Loucy (cell line): ENCODE measurements at regions not wholly inside any gene's neighbourhood (a gene's known extent, or its start where the extent isn't known, plus 50 kb on each side); places are given as distances from the start of the nearest gene placed in this dataset.
A peak's percentile ranks its signal among the peaks of the same experiment; 100 is the strongest.

Source experiments
- H2AFZ ChIP-seq: fragments of 200-600 bp; sonication (generic); 2 replicates; pipeline ENCODE4 v1.6.0; 2016; ENCODE audit warnings: antibody characterized with exemption, mild to moderate bottlenecking, low read length, moderate library complexity
- H3F3A ChIP-seq: fragments of 200-600 bp; 2 replicates; pipeline ENCODE4 v1.6.0; 2016; ENCODE audit warnings: antibody characterized with exemption, low read depth, mild to moderate bottlenecking
- H3K27me3 ChIP-seq: fragments of 200-600 bp; sonication (generic); 2 replicates; pipeline ENCODE4 v1.6.1; 2014; ENCODE audit warnings: low read length, mild to moderate bottlenecking; ENCODE audit not compliant: insufficient read depth, poor library complexity, severe bottlenecking
- H3K36me3 ChIP-seq: fragments of 200-600 bp; sonication (generic); 2 replicates; pipeline ENCODE4 v1.6.1; 2016; ENCODE audit warnings: low read length; ENCODE audit not compliant: insufficient read depth
- H3K4me1 ChIP-seq: fragments of 200-600 bp; sonication (generic); 2 replicates; pipeline ENCODE4 v1.5.1; 2014; ENCODE audit warnings: low read length, mild to moderate bottlenecking; ENCODE audit not compliant: insufficient read depth, poor library complexity, severe bottlenecking
- H3K4me2 ChIP-seq: fragments of 200-600 bp; sonication (generic); 2 replicates; pipeline ENCODE4 v1.6.0; 2014; ENCODE audit warnings: antibody characterized with exemption, low read length, low read depth, mild to moderate bottlenecking; ENCODE audit not compliant: poor library complexity, severe bottlenecking
- H3K4me3 ChIP-seq: fragments of 200-600 bp; sonication (generic); 2 replicates; pipeline ENCODE4 v1.5.1; 2014; ENCODE audit warnings: low read length, mild to moderate bottlenecking, mixed read lengths; ENCODE audit not compliant: poor library complexity, severe bottlenecking
- H3K79me2 ChIP-seq: fragments of 200-600 bp; sonication (generic); 2 replicates; pipeline ENCODE4 v1.6.1; 2014; ENCODE audit warnings: low read length; ENCODE audit not compliant: insufficient read depth
- H3K9ac ChIP-seq: fragments of 200-600 bp; sonication (generic); 2 replicates; pipeline ENCODE4 v1.6.0; 2014; ENCODE audit warnings: mild to moderate bottlenecking, low read depth, low read length, moderate library complexity; ENCODE audit not compliant: poor library complexity, severe bottlenecking
- H3K9me2 ChIP-seq: fragments of 200-600 bp; sonication (generic); replicated peaks from 2 replicates; pipeline ENCODE4 v1.6.1; 2016; ENCODE audit warnings: low read depth, low read length, mixed read lengths
- H3K9me3 ChIP-seq: fragments of 200-600 bp; sonication (generic); 2 replicates; pipeline ENCODE4 v1.6.1; 2014; ENCODE audit warnings: mild to moderate bottlenecking, antibody characterized with exemption, low read length, low read depth; ENCODE audit not compliant: insufficient read depth
- H4K20me1 ChIP-seq: fragments of 200-600 bp; sonication (generic); 2 replicates; pipeline ENCODE4 v1.6.0; 2014; ENCODE audit warnings: antibody characterized with exemption, low read length, mild to moderate bottlenecking; ENCODE audit not compliant: insufficient read depth, poor library complexity, severe bottlenecking
- EZH2phosphoT487 ChIP-seq: fragments of 200-600 bp; IDR thresholded peaks from 2 replicates; pipeline ENCODE4 v1.6.1; 2018; ENCODE audit warnings: antibody characterized with exemption, mild to moderate bottlenecking, moderate library complexity, borderline replicate concordance
- TF ChIP-seq, protein P1 (sequence below): fragments of 200-600 bp; sonication (generic); conservative IDR thresholded peaks from 2 replicates; pipeline ENCODE4 v1.5.1; 2014; ENCODE audit warnings: mild to moderate bottlenecking, antibody characterized with exemption, low read length

DNA sequence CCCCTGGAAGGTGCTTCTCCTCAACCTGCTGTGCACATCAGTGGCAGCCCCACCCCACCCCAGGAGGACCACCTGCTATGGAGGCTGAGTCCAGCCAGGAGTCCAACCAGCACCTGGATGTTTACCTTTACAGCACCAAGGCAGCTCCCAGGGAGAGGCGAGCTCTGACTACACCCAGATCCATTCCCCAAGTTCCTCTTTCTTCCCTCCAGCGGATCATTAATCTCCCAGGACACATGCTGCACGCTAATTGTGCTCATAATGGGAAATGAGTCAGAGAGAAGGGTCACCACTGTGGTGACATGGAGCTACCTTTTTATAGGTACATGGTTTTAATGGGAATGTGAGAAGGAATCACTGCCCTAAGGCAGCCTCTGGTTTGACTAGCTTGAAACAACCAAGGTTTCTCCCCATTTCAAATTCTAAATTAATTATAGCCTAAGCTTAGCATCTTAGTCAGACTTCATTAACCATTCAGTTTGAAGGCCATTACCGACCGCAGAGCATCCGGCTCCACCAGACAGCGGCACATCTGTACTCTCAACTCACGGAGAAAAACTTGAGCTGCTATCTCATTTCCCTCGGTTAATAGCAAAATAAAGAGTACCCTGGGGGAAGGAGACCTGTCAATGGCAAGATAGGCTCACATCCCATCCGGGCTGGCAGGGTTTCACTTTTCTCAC lies 173.1 kb upstream of the GALNT2 start:
- peaks cover 23% of the 10 kb centered on the region for H3K4me1 ChIP-seq
- peak overlapping the region; percentile 64 for H3K4me2 ChIP-seq
- no peaks in the 10 kb centered on the region for H4K20me1 ChIP-seq
- H3K36me3 ChIP-seq, result no peaks in the 10 kb centered on the region
- no peaks in the 10 kb centered on the region for H3F3A ChIP-seq
- H3K9me2 ChIP-seq, result no peaks in the 10 kb centered on the region
- H2AFZ ChIP-seq, result no peak overlapping the region
- peak overlapping the region; percentile 53 for H3K9ac ChIP-seq
- H3K4me3 ChIP-seq, result peak overlapping the region; percentile 66
- no peaks in the 10 kb centered on the region for H3K27me3 ChIP-seq
- H3K79me2 ChIP-seq, result no peaks in the 10 kb centered on the region
- TF ChIP-seq, protein P1, sequence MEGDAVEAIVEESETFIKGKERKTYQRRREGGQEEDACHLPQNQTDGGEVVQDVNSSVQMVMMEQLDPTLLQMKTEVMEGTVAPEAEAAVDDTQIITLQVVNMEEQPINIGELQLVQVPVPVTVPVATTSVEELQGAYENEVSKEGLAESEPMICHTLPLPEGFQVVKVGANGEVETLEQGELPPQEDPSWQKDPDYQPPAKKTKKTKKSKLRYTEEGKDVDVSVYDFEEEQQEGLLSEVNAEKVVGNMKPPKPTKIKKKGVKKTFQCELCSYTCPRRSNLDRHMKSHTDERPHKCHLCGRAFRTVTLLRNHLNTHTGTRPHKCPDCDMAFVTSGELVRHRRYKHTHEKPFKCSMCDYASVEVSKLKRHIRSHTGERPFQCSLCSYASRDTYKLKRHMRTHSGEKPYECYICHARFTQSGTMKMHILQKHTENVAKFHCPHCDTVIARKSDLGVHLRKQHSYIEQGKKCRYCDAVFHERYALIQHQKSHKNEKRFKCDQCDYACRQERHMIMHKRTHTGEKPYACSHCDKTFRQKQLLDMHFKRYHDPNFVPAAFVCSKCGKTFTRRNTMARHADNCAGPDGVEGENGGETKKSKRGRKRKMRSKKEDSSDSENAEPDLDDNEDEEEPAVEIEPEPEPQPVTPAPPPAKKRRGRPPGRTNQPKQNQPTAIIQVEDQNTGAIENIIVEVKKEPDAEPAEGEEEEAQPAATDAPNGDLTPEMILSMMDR, result no peak
- TF ChIP-seq EZH2phosphoT487, result no peak
- no peaks in the 10 kb centered on the region for H3K9me3 ChIP-seq

DNA sequence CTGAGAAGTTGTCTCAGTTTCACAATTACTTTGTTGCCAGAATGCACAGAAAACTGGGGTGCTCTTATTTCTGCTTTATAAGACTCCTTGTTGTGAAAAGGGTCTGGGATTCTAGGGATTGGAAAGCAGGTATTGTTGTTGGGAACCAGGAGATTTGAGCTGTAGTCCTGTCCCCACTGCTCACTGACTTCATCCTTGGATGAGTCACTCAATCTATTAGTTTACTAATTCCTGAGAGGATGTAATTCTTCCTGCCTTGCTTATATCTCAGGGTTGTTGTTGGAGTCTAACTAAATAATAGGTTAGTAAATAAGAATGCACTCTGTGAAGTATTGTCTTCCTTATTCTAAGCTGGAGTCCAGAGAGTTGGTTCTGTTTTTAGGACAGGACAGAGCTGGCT lies 172.5 kb upstream of the GALNT2 start:
- Histone ChIP-seq H3K27me3 (no peaks in the 10 kb centered on the region), H3K9ac (peak overlapping the region; percentile 53), H3K4me1 (peaks cover 23% of the 10 kb centered on the region), H3K79me2 (no peaks in the 10 kb centered on the region), H3K36me3 (no peaks in the 10 kb centered on the region), H3K9me2 (no peaks in the 10 kb centered on the region), H2AFZ (no peak overlapping the region), H3K4me2 (peak overlapping the region; percentile 64), H3F3A (no peaks in the 10 kb centered on the region), H4K20me1 (no peaks in the 10 kb centered on the region), H3K9me3 (no peaks in the 10 kb centered on the region), H3K4me3 (peak overlapping the region; percentile 66)
- no peak for TF ChIP-seq EZH2phosphoT487
- TF ChIP-seq, protein P1, result no peak

DNA sequence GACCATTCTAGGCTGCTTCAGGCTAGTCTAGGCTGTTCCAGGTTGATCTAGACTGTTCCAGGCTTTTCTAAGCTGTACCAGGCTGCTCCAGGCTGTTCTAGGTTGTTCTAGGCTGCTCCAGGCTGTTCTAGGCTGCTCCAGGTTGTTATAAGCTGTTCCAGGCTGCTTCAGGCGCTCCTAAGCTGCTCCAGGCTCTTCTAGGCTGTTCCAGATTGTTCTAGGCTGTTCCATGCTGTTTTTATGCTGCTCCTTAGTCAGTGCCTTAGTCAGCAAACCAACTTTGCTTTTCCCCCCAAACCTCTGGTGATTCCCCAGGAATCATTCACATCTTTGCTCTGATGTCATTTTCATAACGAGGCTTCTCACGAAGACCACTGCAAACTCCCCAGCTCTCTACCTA lies 171.4 kb upstream of the GALNT2 start:
- no peak overlapping the region for H3K9ac ChIP-seq
- H3F3A ChIP-seq, result no peaks in the 10 kb centered on the region
- TF ChIP-seq, protein P1, result no peak
- no peak for TF ChIP-seq EZH2phosphoT487
- H3K4me2 ChIP-seq, result no peak overlapping the region
- H2AFZ ChIP-seq, result no peak overlapping the region
- H3K9me3 ChIP-seq, result no peaks in the 10 kb centered on the region
- no peak overlapping the region for H3K4me3 ChIP-seq
- peaks cover 23% of the 10 kb centered on the region for H3K4me1 ChIP-seq
- H3K79me2 ChIP-seq, result no peaks in the 10 kb centered on the region
- no peaks in the 10 kb centered on the region for H4K20me1 ChIP-seq
- H3K9me2 ChIP-seq, result no peaks in the 10 kb centered on the region
- no peaks in the 10 kb centered on the region for H3K27me3 ChIP-seq
- no peaks in the 10 kb centered on the region for H3K36me3 ChIP-seq
